HG03196 (cell line): ENCODE measurements at regions not wholly inside any gene's neighbourhood (a gene's known extent, or its start where the extent isn't known, plus 50 kb on each side); places are given as distances from the start of the nearest gene placed in this dataset.
"Not testable (repeated sequence)": the region's sequence is repeated elsewhere in the genome, so short reads cannot be mapped to it uniquely, and the experiment has no call there.

Experiments used
- ATAC-seq: cut with Tn5 transposase; IDR thresholded peaks from one replicate; pipeline ENCODE4 v1.9.1; 2021; ENCODE audit not compliant: unreplicated experiment

GRCh38 chr2:88396209-88396608, 56.3 kb downstream of the FOXI3 start:
- no peak for ATAC-seq

DNA sequence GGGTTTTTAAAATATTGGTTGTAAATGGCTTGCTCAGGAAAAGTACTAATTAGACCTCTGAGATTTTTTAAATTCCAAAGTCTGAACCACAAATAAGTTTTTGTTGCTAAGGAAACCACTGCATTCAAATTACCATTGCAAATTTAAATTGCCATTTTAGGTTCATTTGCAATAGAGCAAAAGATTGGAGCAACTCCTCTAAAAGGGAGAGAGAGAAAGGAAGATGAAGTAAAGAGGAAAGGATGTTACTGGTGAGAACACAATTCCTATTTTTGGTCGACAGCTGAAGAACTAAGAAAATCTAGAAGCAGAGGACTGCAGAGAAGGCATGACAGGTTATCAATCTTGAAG, 74.9 kb downstream of the FOXI3 start:
- ATAC-seq: no peak

- no peak for ATAC-seq
Observed at GRCh38 chr2:88372042-88372441, 80.5 kb downstream of the FOXI3 start.

GRCh38 chr2:88365408-88365807, 87.1 kb downstream of the FOXI3 start:
- ATAC-seq: not testable (repeated sequence)

DNA sequence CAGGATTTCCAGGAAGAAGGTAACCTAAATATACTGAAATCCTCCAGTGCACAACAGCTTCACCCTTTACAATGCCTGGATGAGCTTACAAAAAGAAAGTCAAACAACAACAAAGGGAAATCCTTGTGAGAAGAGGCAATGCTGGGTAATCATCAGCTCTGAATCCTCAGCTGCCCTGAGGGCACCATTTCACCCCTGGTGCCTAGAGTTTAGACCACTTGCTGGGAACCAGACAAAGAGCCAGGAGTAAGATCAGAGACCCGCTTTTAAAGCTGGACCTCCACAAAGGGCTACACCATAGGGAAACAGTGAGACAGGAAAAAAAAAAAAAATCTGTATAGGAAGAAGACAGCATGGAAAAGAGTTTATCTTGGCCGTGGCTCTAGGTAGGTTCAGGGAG, 97.0 kb downstream of the FOXI3 start:
- ATAC-seq: no peak

DNA sequence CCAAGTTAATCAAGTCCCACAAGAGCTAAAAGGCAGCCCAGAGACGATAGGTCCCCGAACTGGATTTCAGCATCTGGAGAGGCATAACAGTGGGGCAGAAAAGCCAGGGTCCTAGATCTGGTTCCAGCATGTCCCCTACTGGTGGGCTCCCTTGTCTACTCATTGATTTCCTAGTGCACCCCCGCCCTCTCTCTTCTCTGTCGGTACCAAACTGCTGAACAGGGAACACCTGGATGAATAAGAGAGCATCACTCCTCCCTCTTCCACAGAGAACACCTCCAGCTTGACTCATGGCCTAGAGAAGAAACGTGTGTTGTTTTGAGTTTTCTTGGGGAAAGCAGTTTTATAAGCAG, 101.3 kb downstream of the FOXI3 start:
- ATAC-seq: no peak

DNA sequence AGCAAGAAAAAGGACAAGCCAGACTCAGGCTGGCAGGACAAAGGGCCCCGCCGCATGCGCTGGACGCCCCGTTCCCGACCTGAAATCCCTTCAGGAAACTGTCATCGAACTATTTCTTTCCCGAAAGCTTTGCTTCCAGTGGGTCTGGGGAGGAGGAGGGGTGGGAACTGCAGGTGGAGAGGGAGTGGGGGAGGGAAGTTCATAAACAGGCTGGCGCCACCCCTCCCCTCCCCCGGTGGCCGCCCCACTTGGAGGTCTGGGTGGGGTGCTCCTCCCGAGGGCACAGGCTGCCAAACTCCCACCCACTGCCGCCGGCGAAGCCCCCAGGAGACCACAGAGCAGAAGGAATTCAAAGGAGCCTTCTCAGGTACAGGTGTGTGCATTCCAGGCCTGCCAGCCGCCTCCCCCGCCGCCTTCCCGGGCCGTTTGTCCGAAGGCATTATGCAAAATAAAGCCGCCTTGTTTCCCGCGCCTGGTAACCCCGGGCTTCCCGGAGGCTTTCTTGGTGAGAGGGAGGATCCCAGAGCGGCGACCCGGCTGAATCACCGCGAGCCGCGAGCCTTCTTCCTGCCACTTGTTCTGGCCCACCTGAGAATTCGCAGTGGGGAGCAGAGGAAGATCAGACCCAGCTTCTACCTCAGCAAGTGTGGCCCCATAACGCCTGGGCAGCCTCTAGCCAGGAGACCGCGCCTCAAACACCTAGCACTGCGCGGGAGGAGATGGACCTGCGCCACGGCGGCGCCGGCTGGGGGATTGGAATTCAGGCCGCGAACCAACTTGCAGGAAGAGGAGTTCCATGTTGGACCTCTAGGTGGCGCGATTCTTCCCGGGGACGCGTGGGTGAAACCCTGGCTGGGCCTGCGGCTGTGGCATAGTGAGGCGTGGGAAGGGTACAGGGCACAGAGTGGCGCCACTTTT, 101.9 kb downstream of the FOXI3 start:
- no peak for ATAC-seq

DNA sequence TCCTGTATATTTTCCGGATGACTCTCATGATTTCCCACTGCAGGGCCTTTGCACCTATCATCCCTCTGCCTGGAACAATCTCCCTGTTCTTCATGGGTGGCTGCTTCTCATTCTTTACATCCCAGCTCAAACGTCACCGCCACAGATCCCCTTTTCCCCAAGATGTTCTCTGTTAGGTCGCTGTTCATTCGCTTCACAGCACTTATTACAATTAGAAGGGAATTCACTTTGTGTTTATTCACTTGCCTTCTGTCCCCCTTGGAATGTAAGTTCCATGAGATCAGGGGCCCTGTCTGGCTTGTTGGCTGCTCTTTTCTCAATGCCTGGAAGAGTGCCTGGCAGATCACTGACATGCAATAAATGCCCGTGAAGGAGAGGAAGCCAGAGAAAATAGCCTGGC, 106.7 kb downstream of the FOXI3 start:
- no peak for ATAC-seq

- ATAC-seq: no peak
Observed at GRCh38 chr2:88342749-88343148, 109.7 kb downstream of the FOXI3 start.

- no peak for ATAC-seq
Observed at GRCh38 chr2:88334418-88334817, 118.1 kb downstream of the FOXI3 start.

- no peak for ATAC-seq
Observed at GRCh38 chr2:88331239-88331638, 121.3 kb downstream of the FOXI3 start.

DNA sequence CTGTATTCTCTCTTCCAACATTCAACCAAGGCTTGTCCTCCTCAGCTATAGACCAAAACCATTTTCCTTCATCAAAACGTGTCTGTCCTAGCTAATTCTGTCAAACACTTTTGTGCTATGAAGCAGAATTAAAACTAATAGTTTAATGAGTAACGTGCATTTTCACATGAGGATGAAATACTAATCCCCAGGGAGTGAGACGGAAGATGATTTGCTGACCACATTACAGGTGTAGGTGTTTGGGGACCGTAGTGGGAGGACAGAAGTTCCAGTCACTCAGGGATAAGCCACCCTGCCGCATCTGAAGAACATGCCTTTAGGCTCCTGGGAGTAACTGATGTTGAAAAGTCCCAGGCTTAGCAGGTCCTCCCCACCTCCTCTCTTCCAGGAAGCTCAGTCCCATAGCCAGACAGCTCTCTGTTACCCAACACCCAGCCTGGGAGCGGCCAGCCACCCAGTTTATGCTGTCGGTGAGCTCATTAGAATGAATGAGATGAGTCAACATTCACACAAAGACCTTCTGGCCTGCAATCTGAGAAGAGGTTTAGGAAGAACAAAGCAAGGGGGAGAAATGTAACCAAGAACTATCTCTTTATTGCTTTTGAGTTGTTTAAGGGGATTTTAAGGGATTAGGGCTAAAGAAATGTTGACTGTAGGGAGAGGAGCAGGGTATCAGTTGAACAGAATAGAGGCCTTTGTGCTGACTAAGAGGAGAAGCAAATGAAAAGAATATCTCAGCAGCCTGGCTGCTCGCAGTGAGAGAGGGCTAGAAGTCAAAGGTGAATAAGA, 122.5 kb downstream of the FOXI3 start:
- ATAC-seq: peak; percentile 90

GRCh38 chr2:88321449-88322248, 130.8 kb downstream of the FOXI3 start:
- no peak for ATAC-seq

DNA sequence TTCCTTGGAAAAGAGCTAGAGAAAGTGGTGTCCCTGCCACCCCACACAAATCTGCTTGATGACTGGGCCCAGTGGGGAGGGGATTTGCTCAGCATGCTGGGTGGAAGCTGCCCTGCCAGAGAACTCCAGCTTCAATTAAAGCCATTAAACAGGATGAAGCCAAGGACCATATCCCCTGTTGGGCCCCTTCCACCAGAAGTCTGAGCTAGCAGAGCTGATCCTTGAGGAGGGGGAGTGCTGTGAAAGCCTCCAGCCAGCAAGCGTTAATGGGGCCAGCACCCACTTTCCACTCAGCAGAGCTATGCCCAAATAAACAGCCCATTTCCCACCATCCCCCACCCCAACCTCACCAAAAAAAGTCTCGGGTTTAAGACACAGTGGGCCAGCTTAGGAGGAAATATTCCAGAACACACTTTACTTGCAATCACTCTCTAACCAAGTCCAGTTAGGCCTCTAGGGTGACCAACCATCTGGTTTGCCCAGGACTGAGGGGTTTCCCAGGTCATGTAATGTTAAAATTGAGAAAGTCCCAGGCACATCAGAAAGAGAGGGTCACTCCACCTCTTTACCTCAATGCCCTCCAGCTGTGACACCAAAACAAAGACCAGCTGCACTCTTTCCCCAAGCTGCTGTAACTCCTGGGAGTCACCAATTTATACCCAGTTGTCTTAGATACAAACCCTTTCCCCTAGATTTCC, 132.3 kb downstream of the FOXI3 start:
- ATAC-seq: no peak

DNA sequence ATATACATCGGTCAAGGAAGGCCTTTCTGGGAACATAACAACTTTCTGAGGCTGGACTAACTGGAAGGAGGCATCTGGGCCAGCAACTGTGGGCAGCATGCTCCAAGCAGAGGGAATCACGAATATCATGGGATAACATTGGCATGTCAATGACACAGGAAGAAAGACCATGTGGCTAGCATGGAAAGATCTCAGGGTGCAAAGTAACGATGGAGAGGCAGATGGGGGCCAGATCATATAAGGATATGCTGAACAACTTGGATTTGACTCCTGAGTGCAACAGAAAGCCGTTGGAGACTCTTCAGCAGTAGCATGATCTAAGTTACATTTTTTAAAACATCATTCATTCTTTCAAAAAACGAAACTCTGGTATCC, 133.6 kb downstream of the FOXI3 start:
- no peak for ATAC-seq

DNA sequence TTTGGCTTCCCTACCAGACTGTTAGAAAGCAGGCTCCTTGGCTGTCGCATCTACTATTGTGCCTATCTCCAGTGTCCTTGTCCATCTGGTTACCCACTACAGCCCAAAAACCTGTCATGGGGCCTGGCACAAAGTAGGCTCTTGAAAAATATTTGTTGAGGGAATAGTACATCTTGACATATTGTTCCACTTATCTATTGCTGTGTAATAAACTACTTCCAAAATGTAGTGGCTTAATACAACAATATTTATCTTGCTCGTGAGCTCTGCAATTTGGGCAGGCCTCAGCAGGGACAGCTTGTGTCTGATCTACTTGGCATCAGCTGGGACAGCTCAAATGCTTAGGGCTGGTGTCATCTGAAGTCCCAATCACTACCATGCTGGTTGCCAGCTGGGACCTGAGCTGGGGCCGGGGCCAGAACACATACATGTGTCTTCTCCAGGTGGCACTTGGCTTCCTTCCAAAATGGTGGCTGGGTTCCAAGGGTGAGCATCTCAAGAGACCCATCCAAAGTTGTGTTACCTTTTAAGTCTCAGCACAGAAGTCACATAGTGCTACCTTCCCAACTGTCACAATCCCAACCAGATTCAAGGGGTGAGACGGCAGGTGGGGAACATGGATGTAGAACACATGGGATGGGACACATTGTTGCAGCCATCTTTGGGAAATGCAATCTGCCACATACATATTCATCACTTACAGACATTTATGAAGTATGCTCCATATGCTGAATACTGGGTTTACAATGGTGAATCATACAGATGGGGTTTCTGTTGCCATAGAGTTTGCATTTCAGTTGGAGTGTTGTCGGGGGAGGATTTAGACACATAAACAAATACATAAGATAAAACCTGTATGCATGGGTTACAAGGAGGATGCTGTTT, 134.2 kb downstream of the FOXI3 start:
- ATAC-seq: no peak

DNA sequence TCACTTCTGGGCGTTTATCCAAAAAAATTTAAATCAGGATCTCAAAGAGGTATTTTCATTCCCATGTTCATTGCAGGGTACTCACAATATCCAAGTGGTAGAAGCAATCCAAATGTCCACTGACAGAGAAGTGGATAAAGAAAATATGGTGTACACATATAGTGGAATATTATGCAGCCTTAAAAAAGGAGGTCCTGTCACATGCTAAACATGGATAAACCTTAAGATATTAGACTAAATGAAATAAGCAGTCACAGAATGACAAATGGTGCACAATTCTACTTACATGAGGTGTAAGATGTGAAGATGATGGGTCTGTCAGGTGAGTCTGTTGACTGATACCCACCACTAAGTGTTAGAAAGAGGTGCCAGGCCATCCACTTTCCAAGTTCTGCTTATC, 140.6 kb downstream of the THNSL2 start:
- no peak for ATAC-seq

DNA sequence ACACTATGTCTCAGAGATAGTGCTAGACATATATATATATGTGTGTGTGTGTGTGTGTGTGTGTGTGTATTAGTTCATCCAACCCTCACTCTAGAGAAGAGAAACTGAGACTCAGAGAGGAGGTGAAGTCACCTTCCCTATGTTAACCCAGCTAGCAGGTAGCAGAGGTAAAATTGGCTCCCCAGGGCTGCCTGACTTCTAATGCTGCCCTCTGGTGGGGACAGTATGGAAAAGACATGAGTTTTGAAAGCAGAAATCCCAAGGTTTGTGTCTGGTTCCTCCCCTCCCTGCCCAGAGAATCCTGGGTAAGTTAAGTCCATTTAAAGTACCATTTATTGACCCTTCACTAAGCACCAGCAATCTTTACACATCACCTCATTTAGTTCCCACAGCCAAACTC, 137.7 kb downstream of the THNSL2 start:
- ATAC-seq: no peak

GRCh38 chr2:88303865-88304264, 133.7 kb downstream of the THNSL2 start:
- ATAC-seq: no peak

DNA sequence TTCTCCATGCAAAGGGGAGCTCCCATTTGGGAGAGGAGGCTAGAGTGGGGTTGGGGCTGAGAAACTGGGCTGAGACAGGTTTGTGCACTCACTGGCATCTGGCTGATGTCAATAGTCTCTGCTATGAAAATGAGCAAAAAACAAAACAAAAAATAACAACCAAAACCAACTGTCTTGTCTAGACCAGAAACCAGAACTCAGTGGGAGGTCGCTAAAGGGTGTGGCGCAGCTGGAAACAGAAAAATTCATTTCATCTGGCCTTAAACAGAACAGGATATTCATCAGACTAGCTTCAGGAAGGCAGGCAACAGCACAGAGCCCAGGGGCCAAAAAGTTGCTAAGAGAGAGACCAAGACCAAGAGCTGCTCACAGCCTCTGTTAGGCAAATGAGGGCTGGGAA, 126.1 kb downstream of the THNSL2 start:
- ATAC-seq: no peak
